Aorta (tissue), 5 donors: ENCODE measurements at regions not wholly inside any gene's neighbourhood (a gene's known extent, or its start where the extent isn't known, plus 50 kb on each side); places are given as distances from the start of the nearest gene placed in this dataset.

Experiments used
- ATAC-seq: fragments of 200-7000 bp; cut with Tn5 transposase; one replicate; pipeline ENCODE4 v1.9.1; 2022; ENCODE audit warnings: moderate library complexity; ENCODE audit not compliant: low FRiP score
- DNase-seq, 2 donors: peaks; one replicate each; pipeline ENCODE4 v3.0.0-alpha.2; 2020
- H3K27ac ChIP-seq, 2 donors: one replicate each; pipeline ENCODE4 v1.5.1; 2013; ENCODE audit warnings: low read length in 2 of 2, mild to moderate bottlenecking in 2 of 2, moderate library complexity in 2 of 2, control low read depth in 1 of 2, inconsistent platforms in 1 of 2, low read depth in 1 of 2
- H3K27me3 ChIP-seq, 2 donors: one replicate each; pipeline ENCODE4 v1.6.1; 2013; ENCODE audit warnings: control low read depth in 1 of 2, low read length in 1 of 2, mild to moderate bottlenecking in 1 of 2, moderate library complexity in 1 of 2; ENCODE audit not compliant: insufficient read depth in 2 of 2, control insufficient read depth in 1 of 2
- H3K36me3 ChIP-seq, 2 donors: one replicate each; pipeline ENCODE4 v1.6.1; 2013; ENCODE audit warnings: control low read depth in 1 of 2, low read length in 1 of 2, mild to moderate bottlenecking in 1 of 2; ENCODE audit not compliant: insufficient read depth in 2 of 2, control insufficient read depth in 1 of 2
- H3K4me1 ChIP-seq, 2 donors: one replicate each; pipeline ENCODE4 v1.6.1; 2013; ENCODE audit warnings: low read length in 2 of 2, control low read depth in 1 of 2, mild to moderate bottlenecking in 1 of 2, moderate library complexity in 1 of 2; ENCODE audit not compliant: insufficient read depth in 2 of 2, control insufficient read depth in 1 of 2
- H3K4me3 ChIP-seq, 2 donors: one replicate each; pipeline ENCODE4 v1.5.1; 2013; ENCODE audit warnings: low read length in 2 of 2, control low read depth in 1 of 2, mild to moderate bottlenecking in 1 of 2
- H3K9me3 ChIP-seq: one replicate; pipeline ENCODE4 v1.6.1; 2013; ENCODE audit warnings: mild to moderate bottlenecking, low read length; ENCODE audit not compliant: control insufficient read depth
- WGBS, 2 donors: extraction: QIAGEN DNeasy Blood & Tissue Kit; methylation state at CpG; one replicate each; pipeline ENCODE4 v1.1.7; 2013; 5-methylcytosine and 5-hydroxymethylcytosine counted together
- intact Hi-C, 2 donors: fragments of 100-400 bp; cut with DNase I; formaldehyde crosslinking; loops; one replicate each; pipeline versions ENCODE4 v1.14.2 to v1.15.0; 2022
- donor health status: healthy with polysubstance abuse.
- donor health status: Bipolar disorder and iron deficiency.
- donor health status: DM: no; HTN: no; CAD: no.
- donor health status: DM: no; HTN: no; CAD: no.
- donor health status: DM: yes; HTN: yes; CAD: no.

DNA sequence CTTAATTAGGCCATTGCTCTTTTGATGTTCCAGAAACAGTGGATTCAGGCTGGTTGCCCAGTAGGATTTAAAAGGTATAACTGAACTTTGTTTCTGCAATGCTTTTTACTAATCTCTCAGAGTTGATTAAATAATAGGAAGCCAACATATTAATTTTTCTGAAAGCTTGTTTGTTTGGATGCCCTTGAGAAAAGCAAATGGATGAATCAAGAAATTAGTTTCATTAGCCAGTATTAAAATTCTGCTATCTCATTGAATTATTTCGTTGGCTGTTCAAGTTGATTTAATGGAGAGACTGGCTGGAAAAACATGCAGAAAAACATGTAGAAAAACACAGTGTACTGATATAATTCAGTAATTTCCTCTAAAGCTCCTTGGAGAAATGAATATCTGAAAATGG is 178.9 kb upstream of the THRB start:
- DNase-seq (no peak), ATAC-seq (no peak)
- Histone ChIP-seq H3K4me3 (no peak overlapping the region), H3K27me3 (no peaks in the 10 kb centered on the region), H3K27ac (no peak overlapping the region), H3K36me3 (no peaks in the 10 kb centered on the region), H3K4me1 (peaks cover 0 to 2% of the 10 kb centered on the region in 2 donors), H3K9me3 (no peaks in the 10 kb centered on the region)
- WGBS, 2 donors, result 67 to 75% methylated on average over 1 of the region's 1 CpG
- intact Hi-C loops, result no loop called here

DNA sequence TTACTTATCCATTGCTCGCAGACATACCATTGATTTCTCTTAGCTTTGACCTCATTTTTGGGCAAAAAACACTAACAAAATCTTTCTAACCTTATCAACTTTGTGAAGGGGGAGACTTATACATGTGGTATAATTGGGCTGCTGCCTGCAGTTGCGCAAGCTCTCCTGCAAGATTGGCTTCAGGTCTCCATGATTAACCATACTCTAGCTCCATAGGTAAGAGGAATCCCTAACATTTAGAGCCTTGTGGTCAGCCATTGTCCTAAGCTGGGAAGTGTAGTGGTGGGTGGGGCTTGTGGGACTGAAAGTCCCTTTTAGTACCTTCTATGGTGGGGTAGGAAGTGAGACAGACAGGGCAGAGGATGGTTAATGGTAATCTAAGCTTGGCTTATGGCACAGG is 179.6 kb upstream of the THRB start:
- Histone ChIP-seq H3K4me3 (no peak overlapping the region), H3K27ac (no peak overlapping the region), H3K9me3 (no peaks in the 10 kb centered on the region), H3K27me3 (no peaks in the 10 kb centered on the region), H3K36me3 (no peaks in the 10 kb centered on the region), H3K4me1 (peaks cover 0 to 2% of the 10 kb centered on the region in 2 donors)
- no peak for ATAC-seq
- WGBS, 2 donors, result 98 to 99% methylated on average over 2 of the region's 2 CpGs
- no peak for DNase-seq
- intact Hi-C loops, result no loop called here

DNA sequence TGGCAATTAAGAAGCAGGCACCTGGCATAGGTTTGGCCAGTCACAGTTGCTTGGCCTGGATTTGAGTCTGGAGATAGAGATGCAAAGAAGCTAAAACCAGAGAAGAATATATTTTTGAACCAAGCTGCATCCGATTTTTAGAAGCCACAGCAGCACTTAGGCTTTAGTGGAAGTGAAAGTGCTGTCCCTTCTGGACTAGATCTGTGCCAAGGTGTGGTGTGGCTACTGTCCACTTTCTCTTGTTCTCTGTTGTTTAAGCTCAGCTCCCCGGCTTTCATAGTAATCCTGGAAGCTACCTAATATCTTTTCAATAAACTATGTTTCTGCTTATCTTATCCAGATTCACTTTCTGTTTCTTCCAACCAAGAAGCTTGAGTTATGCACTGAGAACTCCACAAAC is 183.4 kb upstream of the THRB start:
- Histone ChIP-seq H3K27me3 (no peaks in the 10 kb centered on the region), H3K9me3 (no peaks in the 10 kb centered on the region), H3K36me3 (no peaks in the 10 kb centered on the region), H3K4me1 (peaks cover 0 to 2% of the 10 kb centered on the region in 2 donors), H3K4me3 (peak overlapping the region in 1 of 2 donors; percentile 34), H3K27ac (no peak overlapping the region)
- intact Hi-C loops, result no loop called here
- ATAC-seq (no peak), DNase-seq (no peak)
- WGBS, 2 donors, result 42 to 54% methylated on average over 2 of the region's 2 CpGs

DNA sequence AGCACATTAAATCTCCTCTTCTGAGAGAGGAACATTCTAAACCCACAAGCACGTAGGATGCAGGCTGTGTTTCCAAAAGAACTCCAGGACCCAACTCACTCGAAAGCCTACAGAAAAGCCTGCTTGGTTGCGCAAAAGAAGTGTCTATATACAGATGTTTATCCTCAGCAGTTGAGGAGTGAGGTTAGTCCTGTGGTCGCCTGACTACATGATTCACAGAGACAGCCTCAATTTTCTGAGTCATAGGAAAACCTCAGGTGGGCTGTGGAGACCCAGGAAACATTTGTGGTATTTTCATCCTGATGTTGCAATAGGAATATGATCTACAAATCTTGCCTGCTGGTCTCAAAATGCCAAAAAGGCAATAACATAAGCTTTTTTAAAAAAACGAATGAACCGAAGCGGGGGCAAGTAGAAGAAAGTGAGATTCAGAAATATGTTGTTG is 183.8 kb upstream of the THRB start:
- DNase-seq, result no peak
- peak overlapping the region in 1 of 2 donors; percentile 34 for H3K4me3 ChIP-seq
- peaks cover 0 to 2% of the 10 kb centered on the region in 2 donors for H3K4me1 ChIP-seq
- peaks cover 0 to 2% of the 10 kb centered on the region in 2 donors for H3K27me3 ChIP-seq
- H3K9me3 ChIP-seq, result no peaks in the 10 kb centered on the region
- no peaks in the 10 kb centered on the region for H3K36me3 ChIP-seq
- WGBS, 2 donors, result 64 to 77% methylated on average over 7 of the region's 7 CpGs
- peak overlapping the region in 1 of 2 donors; percentile 51 for H3K27ac ChIP-seq
- intact Hi-C loops, result no loop called here
- ATAC-seq, result no peak

DNA sequence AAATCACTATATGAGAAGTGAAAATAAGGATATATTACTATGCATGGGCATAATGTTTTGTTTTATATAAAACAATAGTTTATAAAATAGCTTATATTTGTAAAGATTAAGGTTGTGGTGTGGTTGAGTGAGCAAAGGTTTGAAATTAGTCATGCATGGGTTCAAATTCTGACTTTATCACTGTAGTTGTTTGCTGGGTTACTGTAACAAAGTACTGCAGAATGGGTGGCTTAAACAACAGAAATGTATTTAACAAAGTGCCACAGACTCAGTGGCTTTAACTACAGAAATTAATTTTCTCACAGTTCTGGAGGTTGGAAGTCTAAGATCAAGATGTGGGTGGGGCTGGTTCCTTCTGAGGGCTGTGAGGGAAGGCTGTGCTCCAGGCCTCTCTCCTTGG is 184.8 kb upstream of the THRB start:
- no peak overlapping the region for H3K27ac ChIP-seq
- no peaks in the 10 kb centered on the region for H3K9me3 ChIP-seq
- H3K27me3 ChIP-seq, result peaks cover 0 to 2% of the 10 kb centered on the region in 2 donors
- no peaks in the 10 kb centered on the region for H3K36me3 ChIP-seq
- H3K4me1 ChIP-seq, result peaks cover 0 to 2% of the 10 kb centered on the region in 2 donors
- DNase-seq (no peak), ATAC-seq (no peak)
- intact Hi-C loops, result no loop called here
- no peak overlapping the region for H3K4me3 ChIP-seq

DNA sequence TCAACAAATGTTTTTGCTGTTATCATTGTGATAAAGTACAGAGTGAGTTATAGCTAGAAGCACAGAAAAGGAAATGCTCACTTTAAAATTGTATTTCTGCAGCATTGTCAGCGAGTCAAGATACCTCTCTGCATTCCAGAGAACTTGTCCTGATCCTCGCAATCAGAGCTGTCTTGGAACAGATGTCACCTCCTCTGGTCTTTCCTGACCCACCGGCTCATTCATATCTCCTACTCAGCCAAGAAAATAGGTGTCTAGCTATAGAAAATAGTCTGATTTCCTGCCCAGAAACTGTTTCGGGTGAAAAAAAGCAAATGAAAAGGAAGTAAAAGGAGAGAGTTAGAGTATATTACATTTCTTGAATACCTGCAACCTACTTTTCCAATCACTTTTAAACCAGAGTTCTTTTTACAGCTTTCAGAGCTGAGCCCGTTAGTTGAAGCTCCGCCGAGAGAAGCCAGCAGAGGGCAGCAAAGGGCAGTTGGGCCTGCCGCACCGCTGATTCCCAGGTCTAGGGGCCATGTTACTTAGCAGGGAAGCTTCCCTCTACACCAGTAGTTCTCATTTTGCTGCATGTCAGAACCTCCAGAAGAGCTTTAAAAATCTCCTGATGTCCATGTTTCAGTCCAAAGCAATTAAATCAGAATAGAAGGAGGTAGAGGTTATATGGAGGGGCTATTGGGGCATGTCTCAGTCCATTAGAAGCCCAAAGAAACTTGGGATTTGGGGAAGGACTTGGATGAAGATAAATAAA is 185.7 kb upstream of the THRB start:
- Histone ChIP-seq H3K4me1 (peaks cover 0 to 2% of the 10 kb centered on the region in 2 donors), H3K36me3 (no peaks in the 10 kb centered on the region), H3K27ac (no peak overlapping the region), H3K9me3 (no peaks in the 10 kb centered on the region), H3K27me3 (peaks cover 0 to 2% of the 10 kb centered on the region in 2 donors), H3K4me3 (no peak overlapping the region)
- peak; percentile 79 to 93 for DNase-seq
- ATAC-seq, result peak; percentile 78
- intact Hi-C loops, result loop anchor here (10.0 kb wide), 4 partner anchors 316 to 796 kb away; no protein-coding TSS in a partner anchor
- WGBS, 2 donors, result 42% methylated on average over 9 of the region's 9 CpGs

DNA sequence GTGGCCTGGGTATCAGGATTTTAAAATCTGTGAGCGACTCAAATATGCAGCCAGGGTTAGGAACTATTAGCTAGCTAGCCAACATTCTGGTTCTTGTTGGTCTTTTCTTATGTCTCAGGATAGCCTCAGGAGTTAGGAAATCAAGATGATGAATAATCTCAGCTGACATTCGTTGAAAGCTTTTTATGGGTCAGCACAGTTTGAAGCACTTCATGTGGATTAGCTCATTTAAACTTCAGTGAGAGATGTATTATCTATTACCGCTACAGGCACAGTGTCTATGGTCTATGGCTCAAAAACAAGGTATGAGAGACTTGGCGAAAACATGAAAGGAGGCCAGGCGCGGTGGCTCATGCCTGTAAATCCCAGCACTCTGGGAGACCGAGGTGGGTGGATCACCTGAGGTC is 187.5 kb upstream of the THRB start:
- no peak for ATAC-seq
- no peak overlapping the region for H3K27ac ChIP-seq

DNA sequence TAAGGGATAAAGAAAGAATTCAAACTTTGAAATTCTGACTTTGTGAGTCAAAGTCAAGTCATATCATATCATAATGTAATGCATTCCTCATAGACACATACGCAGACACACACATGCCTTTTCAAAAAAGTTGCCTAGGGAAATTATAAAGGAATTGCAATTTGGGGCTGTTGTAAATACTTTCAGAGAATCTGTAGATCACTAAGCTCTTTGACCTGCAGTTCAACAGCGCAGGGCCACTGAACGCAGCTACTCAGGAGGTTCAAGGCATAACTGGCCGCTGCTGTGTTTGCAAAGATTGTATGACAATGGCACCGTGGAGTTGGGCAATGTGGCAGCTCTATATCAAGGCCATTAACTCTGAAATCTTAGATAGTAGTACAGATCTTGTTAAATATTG is 188.4 kb upstream of the THRB start:
- WGBS, 2 donors, result 88 to 92% methylated on average over 5 of the region's 5 CpGs
- Histone ChIP-seq H3K36me3 (no peaks in the 10 kb centered on the region), H3K9me3 (no peaks in the 10 kb centered on the region), H3K4me1 (peaks cover 0 to 4% of the 10 kb centered on the region in 2 donors), H3K27ac (no peak overlapping the region), H3K4me3 (no peak overlapping the region), H3K27me3 (peaks cover 0 to 2% of the 10 kb centered on the region in 2 donors)
- ATAC-seq (no peak), DNase-seq (no peak)
- intact Hi-C loops, result loop anchor here (2.0 to 10.0 kb wide), 5 partner anchors 318 to 798 kb away; no protein-coding TSS in a partner anchor

More for the DNA sequence above, 187.5 kb upstream of the THRB start:
- H3K27me3 ChIP-seq, result peaks cover 0 to 2% of the 10 kb centered on the region in 2 donors
- no peak overlapping the region for H3K4me3 ChIP-seq
- peaks cover 0 to 4% of the 10 kb centered on the region in 2 donors for H3K4me1 ChIP-seq
- H3K9me3 ChIP-seq, result no peaks in the 10 kb centered on the region
- WGBS, 2 donors, result 73 to 81% methylated on average over 7 of the region's 7 CpGs
- intact Hi-C loops, result loop anchor here (2.0 to 10.0 kb wide), 5 partner anchors 317 to 797 kb away; no protein-coding TSS in a partner anchor
- no peaks in the 10 kb centered on the region for H3K36me3 ChIP-seq
- no peak for DNase-seq
